Keratinocyte (primary cell): ENCODE measurements at regions not wholly inside any gene's neighbourhood (a gene's known extent, or its start where the extent isn't known, plus 50 kb on each side); places are given as distances from the start of the nearest gene placed in this dataset.

ENCODE experiments used
- DNase-seq: peaks from one replicate; pipeline ENCODE4 v3.0.0-alpha.2; 2011; ENCODE audit warnings: low read depth, missing footprints, low spot score
- FAIRE-seq: peaks from 2 replicates; lab custom pipeline; 2011; peaks lifted over from hg19 to GRCh38; lab: Jason Lieb, UNC
- H2AFZ ChIP-seq: 2 replicates; pipeline ENCODE4 v1.6.0; 2012; ENCODE audit warnings: low read length, control low read depth, inconsistent platforms; ENCODE audit not compliant: control insufficient read depth
- H3K27ac ChIP-seq: 2 replicates; pipeline ENCODE4 v1.5.1; 2011; ENCODE audit warnings: low read length; ENCODE audit not compliant: control insufficient read depth, insufficient read depth
- H3K27me3 ChIP-seq: 3 replicates; pipeline ENCODE4 v1.6.0; 2011; ENCODE audit warnings: low read length; ENCODE audit not compliant: control insufficient read depth, insufficient read depth; ENCODE audit errors: extremely low read depth
- H3K36me3 ChIP-seq, 2 experiments: 2 replicates in 1 of 2; 3 replicates in 1 of 2; pipeline ENCODE4 v1.5.1; 2011; ENCODE audit warnings: low read length in 2 of 2, mild to moderate bottlenecking in 1 of 2; ENCODE audit not compliant: control insufficient read depth in 2 of 2, insufficient read depth in 2 of 2; ENCODE audit errors: extremely low read depth in 1 of 2
- H3K4me1 ChIP-seq: 3 replicates; pipeline ENCODE4 v1.5.1; 2011; ENCODE audit warnings: low read length; ENCODE audit not compliant: control insufficient read depth, insufficient read depth; ENCODE audit errors: extremely low read depth
- H3K4me2 ChIP-seq: 3 replicates; pipeline ENCODE4 v1.6.0; 2011; ENCODE audit warnings: low read depth, low read length; ENCODE audit not compliant: control insufficient read depth, insufficient read depth; ENCODE audit errors: extremely low read depth
- H3K4me3 ChIP-seq, 3 experiments: fragments of 200-600 bp in 1 of 3; sonication (generic) in 1 of 3; 2 replicates in 2 of 3; 3 replicates in 1 of 3; pipeline ENCODE4 v1.5.1; 2011 to 2016; ENCODE audit warnings: low read length in 3 of 3, mild to moderate bottlenecking in 3 of 3, control low read depth in 2 of 3, inconsistent platforms in 1 of 3, low read depth in 1 of 3, mixed read lengths in 1 of 3, mixed run types in 1 of 3, moderate library complexity in 1 of 3; ENCODE audit not compliant: control insufficient read depth in 2 of 3, insufficient read depth in 2 of 3; ENCODE audit errors: extremely low read depth in 1 of 3
- H3K79me2 ChIP-seq: 2 replicates; pipeline ENCODE4 v1.6.0; 2012; ENCODE audit warnings: low read length; ENCODE audit not compliant: control insufficient read depth, insufficient read depth
- H3K9ac ChIP-seq: 3 replicates; pipeline ENCODE4 v1.6.0; 2011; ENCODE audit warnings: low read length; ENCODE audit not compliant: control insufficient read depth, insufficient read depth; ENCODE audit errors: extremely low read depth
- H3K9me1 ChIP-seq: 3 replicates; pipeline ENCODE4 v1.6.0; 2011; ENCODE audit warnings: low read length; ENCODE audit not compliant: control insufficient read depth, insufficient read depth; ENCODE audit errors: extremely low read depth
- H3K9me3 ChIP-seq: 2 replicates; pipeline ENCODE4 v1.5.1; 2012; ENCODE audit warnings: low read depth, low read length; ENCODE audit not compliant: control insufficient read depth
- H4K20me1 ChIP-seq: 3 replicates; pipeline ENCODE4 v1.6.0; 2011; ENCODE audit warnings: low read length; ENCODE audit not compliant: control insufficient read depth, insufficient read depth; ENCODE audit errors: extremely low read depth
- CTCF ChIP-seq, 3 experiments: IDR thresholded peaks in 1 of 3; conservative IDR thresholded peaks in 1 of 3; optimal IDR thresholded peaks in 1 of 3; 2 replicates in 2 of 3; 3 replicates in 1 of 3; pipeline versions ENCODE3 to v1.5.1; 2011; ENCODE audit warnings: low read length in 3 of 3, mild to moderate bottlenecking in 3 of 3, moderate library complexity in 2 of 3, control low read depth in 1 of 3, inconsistent platforms in 1 of 3; ENCODE audit not compliant: insufficient read depth in 2 of 3; ENCODE audit errors: extremely low read depth in 1 of 3
- EZH2 ChIP-seq: IDR thresholded peaks from one replicate; pipeline ENCODE4 v1.6.1; 2012; ENCODE audit warnings: inconsistent platforms, mild to moderate bottlenecking, low read length, moderate library complexity
- dilution Hi-C: fragments of 300-500 bp; cut with MboI; formaldehyde crosslinking; loops from one replicate; pipeline ENCODE4 v1.7.0; 2020; ENCODE audit warnings: low sequenced_read_pairs; ENCODE audit not compliant: extremely low pct_ligation_motif_present

- no peak overlapping the region for H3K27ac ChIP-seq
- no peaks in the 10 kb centered on the region for H3K36me3 ChIP-seq
- dilution Hi-C loops: no loop called here
- TF ChIP-seq EZH2 (no peak), CTCF (optimal IDR thresholded peaks at IDR 0.05 in 1 of 3, IDR thresholded peaks at IDR 0.05 in 1 of 3, conservative IDR thresholded peaks at IDR 0.05 in 1 of 3; ENCODE audit: extremely low read depth in 1 of 3, insufficient read depth in 2 of 3, low read length in 3 of 3) (no peak)
- H3K27me3 ChIP-seq: no peaks in the 10 kb centered on the region
- DNase-seq (no peak), FAIRE-seq (peak; percentile 5)
- no peaks in the 10 kb centered on the region for H3K79me2 ChIP-seq
- H3K4me1 ChIP-seq: peaks cover 8% of the 10 kb centered on the region
- H3K9me1 ChIP-seq: no peaks in the 10 kb centered on the region
- H3K4me3 ChIP-seq: no peak overlapping the region
- no peaks in the 10 kb centered on the region for H4K20me1 ChIP-seq
- H3K9ac ChIP-seq: no peak overlapping the region
- no peak overlapping the region for H2AFZ ChIP-seq
- H3K9me3 ChIP-seq: no peaks in the 10 kb centered on the region
- no peak overlapping the region for H3K4me2 ChIP-seq
Measured at GRCh38 chr7:42489299-42489698, 252.3 kb upstream of the GLI3 start.

- no peak overlapping the region for H3K9ac ChIP-seq
- H3K36me3 ChIP-seq: no peaks in the 10 kb centered on the region
- no peak overlapping the region for H3K4me3 ChIP-seq
- no peak overlapping the region for H3K27ac ChIP-seq
- TF ChIP-seq EZH2: no peak
- no peak for TF ChIP-seq CTCF (optimal IDR thresholded peaks at IDR 0.05 in 1 of 3, IDR thresholded peaks at IDR 0.05 in 1 of 3, conservative IDR thresholded peaks at IDR 0.05 in 1 of 3; ENCODE audit: extremely low read depth in 1 of 3, insufficient read depth in 2 of 3, low read length in 3 of 3)
- H3K9me1 ChIP-seq: no peaks in the 10 kb centered on the region
- no peaks in the 10 kb centered on the region for H3K79me2 ChIP-seq
- H3K4me2 ChIP-seq: no peak overlapping the region
- dilution Hi-C loops: no loop called here
- H3K27me3 ChIP-seq: no peaks in the 10 kb centered on the region
- no peaks in the 10 kb centered on the region for H3K9me3 ChIP-seq
- FAIRE-seq: no peak
- DNase-seq: no peak
- H4K20me1 ChIP-seq: no peaks in the 10 kb centered on the region
- no peak overlapping the region for H2AFZ ChIP-seq
- H3K4me1 ChIP-seq: no peaks in the 10 kb centered on the region
Measured at GRCh38 chr7:42485301-42485766, 248.3 kb upstream of the GLI3 start.
